OCI-LY1 (cell line): ENCODE measurements at regions not wholly inside any gene's neighbourhood (a gene's known extent, or its start where the extent isn't known, plus 50 kb on each side); places are given as distances from the start of the nearest gene placed in this dataset.

ENCODE experiments used
- EZH2 ChIP-seq: fragments of 200-600 bp; sonication (generic), shearing (Covaris generic); IDR thresholded peaks from 2 replicates; pipeline ENCODE4 v1.8.0; 2017; ENCODE audit warnings: borderline replicate concordance, mixed run types, mild to moderate bottlenecking, antibody characterized with exemption, low read length, moderate library complexity, mixed read lengths
- TF ChIP-seq, protein P1 (sequence below): fragments of 200-600 bp; sonication (generic), shearing (Covaris generic); IDR thresholded peaks from 2 replicates; pipeline ENCODE4 v1.5.1; 2017; ENCODE audit warnings: mild to moderate bottlenecking, antibody characterized with exemption, low read length, moderate library complexity, mixed read lengths

DNA sequence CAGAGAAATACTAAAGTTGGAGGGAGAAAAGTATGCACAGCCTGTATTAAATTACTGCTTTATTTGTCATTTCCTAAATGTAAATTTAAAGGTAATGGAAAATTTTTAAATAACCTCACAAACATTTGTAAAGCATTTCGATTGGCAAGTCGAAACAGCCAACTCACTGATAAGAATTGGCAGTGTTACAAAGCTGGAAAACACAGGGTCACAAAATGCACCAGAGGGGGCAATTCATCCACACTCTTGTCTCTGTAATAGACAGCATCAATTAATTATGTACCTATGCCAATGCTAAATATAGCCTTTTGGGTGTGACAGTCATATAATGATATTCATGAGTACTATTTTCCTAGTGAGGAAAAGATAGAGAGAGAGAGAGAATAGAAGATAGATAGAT, 140.6 kb upstream of the PRLR start:
- TF ChIP-seq, protein P1, sequence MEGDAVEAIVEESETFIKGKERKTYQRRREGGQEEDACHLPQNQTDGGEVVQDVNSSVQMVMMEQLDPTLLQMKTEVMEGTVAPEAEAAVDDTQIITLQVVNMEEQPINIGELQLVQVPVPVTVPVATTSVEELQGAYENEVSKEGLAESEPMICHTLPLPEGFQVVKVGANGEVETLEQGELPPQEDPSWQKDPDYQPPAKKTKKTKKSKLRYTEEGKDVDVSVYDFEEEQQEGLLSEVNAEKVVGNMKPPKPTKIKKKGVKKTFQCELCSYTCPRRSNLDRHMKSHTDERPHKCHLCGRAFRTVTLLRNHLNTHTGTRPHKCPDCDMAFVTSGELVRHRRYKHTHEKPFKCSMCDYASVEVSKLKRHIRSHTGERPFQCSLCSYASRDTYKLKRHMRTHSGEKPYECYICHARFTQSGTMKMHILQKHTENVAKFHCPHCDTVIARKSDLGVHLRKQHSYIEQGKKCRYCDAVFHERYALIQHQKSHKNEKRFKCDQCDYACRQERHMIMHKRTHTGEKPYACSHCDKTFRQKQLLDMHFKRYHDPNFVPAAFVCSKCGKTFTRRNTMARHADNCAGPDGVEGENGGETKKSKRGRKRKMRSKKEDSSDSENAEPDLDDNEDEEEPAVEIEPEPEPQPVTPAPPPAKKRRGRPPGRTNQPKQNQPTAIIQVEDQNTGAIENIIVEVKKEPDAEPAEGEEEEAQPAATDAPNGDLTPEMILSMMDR: no peak
- no peak for TF ChIP-seq EZH2
